HTR-8/SVneo (cell line): ENCODE measurements at regions not wholly inside any gene's neighbourhood (a gene's known extent, or its start where the extent isn't known, plus 50 kb on each side); places are given as distances from the start of the nearest gene placed in this dataset.
"Not testable (repeated sequence)": the region's sequence is repeated elsewhere in the genome, so short reads cannot be mapped to it uniquely, and the experiment has no call there.

Source experiments
- DNase-seq: peaks from one replicate; pipeline ENCODE4 v3.0.0; 2011; ENCODE audit warnings: low spot score, mixed read lengths; ENCODE audit not compliant: insufficient read length
- FAIRE-seq: peaks from 2 replicates; lab custom pipeline; 2011; peaks lifted over from hg19 to GRCh38; lab: Jason Lieb, UNC

- FAIRE-seq (no peak), DNase-seq (no peak)
Observed at GRCh38 chr2:439556-440402, 151.9 kb upstream of the ALKAL2 start.

- FAIRE-seq, result no peak
Observed at GRCh38 chr2:439077-439476, 151.2 kb upstream of the ALKAL2 start.

GRCh38 chr2:437756-438393 is 150.0 kb upstream of the ALKAL2 start:
- no peak for FAIRE-seq

More at GRCh38 chr2:439077-439476, 151.2 kb upstream of the ALKAL2 start:
- DNase-seq, result no peak

GRCh38 chr2:437180-437579 is 149.3 kb upstream of the ALKAL2 start:
- no peak for DNase-seq
- peak; percentile 93 for FAIRE-seq

More at GRCh38 chr2:437756-438393, 150.0 kb upstream of the ALKAL2 start:
- no peak for DNase-seq

GRCh38 chr2:436205-436604 is 148.3 kb upstream of the ALKAL2 start:
- FAIRE-seq (no peak), DNase-seq (no peak)

- FAIRE-seq (no peak), DNase-seq (no peak)
Observed at GRCh38 chr2:434625-435024, 146.7 kb upstream of the ALKAL2 start.

- DNase-seq, result no peak
- FAIRE-seq, result no peak
Observed at GRCh38 chr2:433216-433615, 145.3 kb upstream of the ALKAL2 start.

- no peak for DNase-seq
- FAIRE-seq, result no peak
Observed at GRCh38 chr2:430291-431040, 142.6 kb upstream of the ALKAL2 start.

GRCh38 chr2:429575-430254 is 141.8 kb upstream of the ALKAL2 start:
- peak; percentile 78 for FAIRE-seq
- DNase-seq, result no peak

- no peak for FAIRE-seq
- no peak for DNase-seq
Observed at GRCh38 chr2:429142-429541, 141.3 kb upstream of the ALKAL2 start.

- peak; percentile 38 for FAIRE-seq
- no peak for DNase-seq
Observed at GRCh38 chr2:428591-428990, 140.7 kb upstream of the ALKAL2 start.

GRCh38 chr2:426696-427095 is 138.8 kb upstream of the ALKAL2 start:
- peak; percentile 36 for FAIRE-seq
- DNase-seq, result not testable (repeated sequence)

GRCh38 chr2:425947-426346 is 138.1 kb upstream of the ALKAL2 start:
- FAIRE-seq (no peak), DNase-seq (no peak)

- FAIRE-seq (peak; percentile 93), DNase-seq (no peak)
Observed at GRCh38 chr2:425243-425642, 137.4 kb upstream of the ALKAL2 start.

GRCh38 chr2:424306-425171 is 136.6 kb upstream of the ALKAL2 start:
- DNase-seq (peak; percentile 87), FAIRE-seq (no peak)

- FAIRE-seq (peak; percentile 80), DNase-seq (no peak)
Observed at GRCh38 chr2:423479-423878, 135.6 kb upstream of the ALKAL2 start.

- FAIRE-seq, result peak; percentile 42
Observed at GRCh38 chr2:422676-423435, 135.0 kb upstream of the ALKAL2 start.

GRCh38 chr2:421406-421805 is 133.5 kb upstream of the ALKAL2 start:
- FAIRE-seq (no peak), DNase-seq (no peak)

More at GRCh38 chr2:422676-423435, 135.0 kb upstream of the ALKAL2 start:
- no peak for DNase-seq
